Suppressor macrophage (primary cell): ENCODE measurements at regions not wholly inside any gene's neighbourhood (a gene's known extent, or its start where the extent isn't known, plus 50 kb on each side); places are given as distances from the start of the nearest gene placed in this dataset.
A peak's percentile ranks its signal among the peaks of the same experiment; 100 is the strongest.
"Not testable (repeated sequence)": the region's sequence is repeated elsewhere in the genome, so short reads cannot be mapped to it uniquely, and the experiment has no call there.

Source experiments
- DNase-seq, 4 experiments: peaks; one replicate each; pipeline ENCODE4 v3.0.0-alpha.2; 2020 to 2022

GRCh38 chr4:183816077-183816476 is 89.0 kb upstream of the STOX2 start:
- no peak for DNase-seq

- no peak for DNase-seq
Observed at GRCh38 chr4:183816882-183817509, 88.1 kb upstream of the STOX2 start.

- DNase-seq, result not testable (repeated sequence)
Observed at GRCh38 chr4:183818591-183818990, 86.5 kb upstream of the STOX2 start.

GRCh38 chr4:183821076-183821853 is 83.8 kb upstream of the STOX2 start:
- DNase-seq, result no peak

- no peak for DNase-seq
Observed at GRCh38 chr4:183823434-183823833, 81.7 kb upstream of the STOX2 start.

GRCh38 chr4:183825346-183825745 is 79.8 kb upstream of the STOX2 start:
- no peak for DNase-seq

- DNase-seq, result no peak
Observed at GRCh38 chr4:183826461-183826860, 78.6 kb upstream of the STOX2 start.

- DNase-seq, result peak in 3 of 4 experiments; percentile 39 to 44 (median 42)
Observed at GRCh38 chr4:183828125-183828524, 77.0 kb upstream of the STOX2 start.

- DNase-seq, result no peak
Observed at GRCh38 chr4:183828839-183829238, 76.3 kb upstream of the STOX2 start.

- peak; percentile 70 to 91 (median 82) for DNase-seq
Observed at GRCh38 chr4:183830438-183830985, 74.6 kb upstream of the STOX2 start.

GRCh38 chr4:183831026-183831446 is 74.1 kb upstream of the STOX2 start:
- peak; percentile 22 to 69 (median 50) for DNase-seq

- peak; percentile 43 to 77 (median 70) for DNase-seq
Observed at GRCh38 chr4:183831683-183832082, 73.4 kb upstream of the STOX2 start.

GRCh38 chr4:183832776-183833450 is 72.2 kb upstream of the STOX2 start:
- DNase-seq, result peak; percentile 69 to 90 (median 84)

- DNase-seq, result no peak
Observed at GRCh38 chr4:183834252-183834651, 70.9 kb upstream of the STOX2 start.

- DNase-seq, result peak in 1 of 4 experiments; percentile 14
Observed at GRCh38 chr4:183837222-183837621, 67.9 kb upstream of the STOX2 start.

- DNase-seq, result peak in 3 of 4 experiments; percentile 10 to 34 (median 16)
Observed at GRCh38 chr4:183838987-183839712, 66.0 kb upstream of the STOX2 start.

GRCh38 chr4:183840311-183840710 is 64.8 kb upstream of the STOX2 start:
- peak; percentile 85 to 92 (median 88) for DNase-seq

GRCh38 chr4:183841001-183841400 is 64.1 kb upstream of the STOX2 start:
- DNase-seq, result no peak

GRCh38 chr4:183842129-183842528 is 63.0 kb upstream of the STOX2 start:
- DNase-seq, result no peak

- no peak for DNase-seq
Observed at GRCh38 chr4:183843248-183843671, 61.8 kb upstream of the STOX2 start.

GRCh38 chr4:183846951-183847350 is 58.2 kb upstream of the STOX2 start:
- DNase-seq, result no peak

GRCh38 chr4:183848805-183849204 is 56.3 kb upstream of the STOX2 start:
- DNase-seq, result no peak
